HEK293 (cell line): ENCODE measurements at regions not wholly inside any gene's neighbourhood (a gene's known extent, or its start where the extent isn't known, plus 50 kb on each side); places are given as distances from the start of the nearest gene placed in this dataset.

Experiments used
- CTCF ChIA-PET: fragments of 350-600 bp; formaldehyde crosslinking; extraction: SDS; loops from one replicate; lab custom pipeline; 2021; ENCODE audit warnings: antibody characterized with exemption; lab: Yijun Ruan, JAX
- POLR2A ChIA-PET: fragments of 300-600 bp; formaldehyde crosslinking; extraction: SDS; loops from one replicate; lab custom pipeline; 2020; ENCODE audit warnings: antibody characterized with exemption, inconsistent platforms; lab: Yijun Ruan, JAX
- H3K27ac ChIP-seq: fragments of 200-500 bp; sonication (Bioruptor generic); 2 replicates; pipeline ENCODE4 v1.5.1; 2014; ENCODE audit warnings: low read depth, low read length, control low read depth, inconsistent platforms; ENCODE audit errors: extremely low read depth
- H3K36me3 ChIP-seq, 2 experiments: fragments of 200-500 bp in 1 of 2; sonication (Bioruptor generic) in 1 of 2; 1 replicate in 1 of 2; 2 replicates in 1 of 2; pipeline ENCODE4 v1.5.1; 2014 to 2017; ENCODE audit warnings: inconsistent platforms in 2 of 2, low read length in 2 of 2; ENCODE audit not compliant: control insufficient read depth in 2 of 2, insufficient read depth in 1 of 2
- H3K4me1 ChIP-seq: fragments of 200-500 bp; sonication (Bioruptor generic); 2 replicates; pipeline ENCODE4 v1.5.1; 2014; ENCODE audit warnings: mild to moderate bottlenecking, low read length, inconsistent platforms; ENCODE audit not compliant: control insufficient read depth, insufficient read depth
- H3K4me3 ChIP-seq: 2 replicates; pipeline ENCODE4 v1.5.1; 2011; ENCODE audit warnings: low read depth, mild to moderate bottlenecking, control low read depth, low read length, moderate library complexity
- H3K9me3 ChIP-seq: fragments of 200-500 bp; sonication (Bioruptor generic); 2 replicates; pipeline ENCODE4 v1.5.1; 2014; ENCODE audit warnings: low read depth, low read length, inconsistent platforms; ENCODE audit not compliant: control insufficient read depth, insufficient read depth
- GLI2 ChIP-seq: fragments of 450-650 bp; formaldehyde crosslinking; IDR thresholded peaks from 2 replicates; pipeline ENCODE4; 2017; ENCODE audit warnings: missing biosample characterization, missing genetic modification characterization, low read depth, borderline replicate concordance
- GLIS2 ChIP-seq: fragments of 450-650 bp; formaldehyde crosslinking; IDR thresholded peaks from 2 replicates; pipeline ENCODE4 v1.5.1; 2016; ENCODE audit warnings: missing biosample characterization, missing genetic modification characterization
- OVOL3 ChIP-seq: fragments of 450-650 bp; formaldehyde crosslinking; IDR thresholded peaks from 2 replicates; pipeline ENCODE4 v1.5.1; 2016; ENCODE audit warnings: missing biosample characterization, missing genetic modification characterization
- SALL2 ChIP-seq: fragments of 450-650 bp; formaldehyde crosslinking; IDR thresholded peaks from 2 replicates; pipeline ENCODE4 v1.5.0; 2017; ENCODE audit warnings: missing biosample characterization, mild to moderate bottlenecking, missing genetic modification characterization, borderline replicate concordance
- ZNF114 ChIP-seq: fragments of 450-650 bp; formaldehyde crosslinking; IDR thresholded peaks from 2 replicates; pipeline ENCODE4 v1.5.0; 2017; ENCODE audit warnings: missing biosample characterization, missing genetic modification characterization
- ZNF169 ChIP-seq: fragments of 450-650 bp; formaldehyde crosslinking; IDR thresholded peaks from 2 replicates; pipeline ENCODE4 v1.5.1; 2016; ENCODE audit warnings: missing biosample characterization, missing genetic modification characterization
- ZNF175 ChIP-seq: fragments of 450-650 bp; formaldehyde crosslinking; IDR thresholded peaks from 2 replicates; pipeline ENCODE4 v1.5.1; 2016; ENCODE audit warnings: missing biosample characterization, missing genetic modification characterization
- ZNF292 ChIP-seq: fragments of 450-650 bp; formaldehyde crosslinking; IDR thresholded peaks from 2 replicates; pipeline ENCODE4 v1.5.1; 2016; ENCODE audit warnings: low read depth, missing biosample characterization, missing genetic modification characterization, borderline replicate concordance
- ZNF404 ChIP-seq: fragments of 450-650 bp; formaldehyde crosslinking; IDR thresholded peaks from 2 replicates; pipeline ENCODE4 v1.5.1; 2017; ENCODE audit warnings: missing biosample characterization, missing genetic modification characterization
- ZNF530 ChIP-seq: fragments of 450-650 bp; formaldehyde crosslinking; IDR thresholded peaks from 2 replicates; pipeline ENCODE4 v1.5.1; 2016; ENCODE audit warnings: low read depth, missing biosample characterization, missing genetic modification characterization
- ZNF549 ChIP-seq: fragments of 450-650 bp; IDR thresholded peaks from 2 replicates; pipeline ENCODE4 v1.5.1; 2018; ENCODE audit warnings: missing biosample characterization, missing genetic modification characterization, mild to moderate bottlenecking, inconsistent platforms, moderate library complexity
- ZNF596 ChIP-seq: fragments of 450-650 bp; IDR thresholded peaks from 2 replicates; pipeline ENCODE4 v1.5.0; 2018; ENCODE audit warnings: missing biosample characterization, mild to moderate bottlenecking, missing genetic modification characterization, moderate library complexity
- ZNF658 ChIP-seq: fragments of 450-650 bp; formaldehyde crosslinking; IDR thresholded peaks from 2 replicates; pipeline ENCODE4; 2016; ENCODE audit warnings: missing biosample characterization, missing genetic modification characterization
- ZSCAN16 ChIP-seq: fragments of 450-650 bp; formaldehyde crosslinking; IDR thresholded peaks from 2 replicates; pipeline ENCODE4 v1.5.1; 2016; ENCODE audit warnings: missing biosample characterization, missing genetic modification characterization
- TF ChIP-seq, protein P1 (sequence below): fragments of 450-650 bp; formaldehyde crosslinking; IDR thresholded peaks from 2 replicates; pipeline ENCODE4 v1.5.1; 2016; ENCODE audit warnings: missing biosample characterization, missing genetic modification characterization
- TF ChIP-seq, protein P2 (sequence below): fragments of 450-650 bp; formaldehyde crosslinking; IDR thresholded peaks from 2 replicates; pipeline ENCODE4 v1.5.1; 2016; ENCODE audit warnings: missing biosample characterization, missing genetic modification characterization, low read depth
- TF ChIP-seq, protein P3 (sequence below): fragments of 450-650 bp; formaldehyde crosslinking; IDR thresholded peaks from 2 replicates; pipeline ENCODE4 v1.5.1; 2017; ENCODE audit warnings: missing biosample characterization, missing genetic modification characterization
- TF ChIP-seq, protein P4 (sequence below): fragments of 450-650 bp; formaldehyde crosslinking; IDR thresholded peaks from 2 replicates; pipeline ENCODE4; 2016; ENCODE audit warnings: missing biosample characterization, missing genetic modification characterization

DNA sequence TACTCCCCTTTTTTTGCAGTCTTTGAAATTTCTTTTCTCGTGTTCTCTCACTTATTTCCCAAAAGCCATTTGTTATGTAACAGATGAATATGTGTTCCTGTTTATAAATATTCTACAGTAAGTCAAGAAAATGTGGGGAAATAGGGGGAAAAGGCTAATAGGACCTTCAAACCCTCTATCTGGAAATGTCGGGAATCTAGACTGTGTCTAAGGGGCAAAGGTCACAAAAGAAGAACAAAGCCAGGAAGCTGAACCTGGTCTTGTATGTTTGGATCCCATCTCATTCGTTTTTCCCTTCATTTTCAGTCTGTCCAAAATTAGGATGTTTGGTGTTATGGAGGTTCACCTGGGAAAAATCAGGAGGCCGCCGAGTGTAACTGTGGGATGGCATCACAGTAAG is 490.3 kb downstream of the NR2F1-AS1 start (continued):
- TF ChIP-seq GLIS2 (no peak), ZNF658 (tag by site-specific recombination) (no peak), ZNF292 (tag by site-specific recombination) (no peak), SALL2 (no peak), ZNF114 (no peak), ZNF530 (no peak), ZNF169 (tag by site-specific recombination) (no peak), OVOL3 (tag by site-specific recombination) (no peak)
- TF ChIP-seq, protein P1, sequence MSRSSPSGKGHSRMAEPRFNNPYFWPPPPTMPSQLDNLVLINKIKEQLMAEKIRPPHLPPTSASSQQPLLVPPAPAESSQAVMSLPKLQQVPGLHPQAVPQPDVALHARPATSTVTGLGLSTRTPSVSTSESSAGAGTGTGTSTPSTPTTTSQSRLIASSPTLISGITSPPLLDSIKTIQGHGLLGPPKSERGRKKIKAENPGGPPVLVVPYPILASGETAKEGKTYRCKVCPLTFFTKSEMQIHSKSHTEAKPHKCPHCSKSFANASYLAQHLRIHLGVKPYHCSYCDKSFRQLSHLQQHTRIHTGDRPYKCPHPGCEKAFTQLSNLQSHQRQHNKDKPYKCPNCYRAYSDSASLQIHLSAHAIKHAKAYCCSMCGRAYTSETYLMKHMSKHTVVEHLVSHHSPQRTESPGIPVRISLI (tag by site-specific recombination): no peak
- TF ChIP-seq, protein P2, sequence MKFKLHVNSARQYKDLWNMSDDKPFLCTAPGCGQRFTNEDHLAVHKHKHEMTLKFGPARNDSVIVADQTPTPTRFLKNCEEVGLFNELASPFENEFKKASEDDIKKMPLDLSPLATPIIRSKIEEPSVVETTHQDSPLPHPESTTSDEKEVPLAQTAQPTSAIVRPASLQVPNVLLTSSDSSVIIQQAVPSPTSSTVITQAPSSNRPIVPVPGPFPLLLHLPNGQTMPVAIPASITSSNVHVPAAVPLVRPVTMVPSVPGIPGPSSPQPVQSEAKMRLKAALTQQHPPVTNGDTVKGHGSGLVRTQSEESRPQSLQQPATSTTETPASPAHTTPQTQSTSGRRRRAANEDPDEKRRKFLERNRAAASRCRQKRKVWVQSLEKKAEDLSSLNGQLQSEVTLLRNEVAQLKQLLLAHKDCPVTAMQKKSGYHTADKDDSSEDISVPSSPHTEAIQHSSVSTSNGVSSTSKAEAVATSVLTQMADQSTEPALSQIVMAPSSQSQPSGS (tag by site-specific recombination): no peak
- TF ChIP-seq, protein P3, sequence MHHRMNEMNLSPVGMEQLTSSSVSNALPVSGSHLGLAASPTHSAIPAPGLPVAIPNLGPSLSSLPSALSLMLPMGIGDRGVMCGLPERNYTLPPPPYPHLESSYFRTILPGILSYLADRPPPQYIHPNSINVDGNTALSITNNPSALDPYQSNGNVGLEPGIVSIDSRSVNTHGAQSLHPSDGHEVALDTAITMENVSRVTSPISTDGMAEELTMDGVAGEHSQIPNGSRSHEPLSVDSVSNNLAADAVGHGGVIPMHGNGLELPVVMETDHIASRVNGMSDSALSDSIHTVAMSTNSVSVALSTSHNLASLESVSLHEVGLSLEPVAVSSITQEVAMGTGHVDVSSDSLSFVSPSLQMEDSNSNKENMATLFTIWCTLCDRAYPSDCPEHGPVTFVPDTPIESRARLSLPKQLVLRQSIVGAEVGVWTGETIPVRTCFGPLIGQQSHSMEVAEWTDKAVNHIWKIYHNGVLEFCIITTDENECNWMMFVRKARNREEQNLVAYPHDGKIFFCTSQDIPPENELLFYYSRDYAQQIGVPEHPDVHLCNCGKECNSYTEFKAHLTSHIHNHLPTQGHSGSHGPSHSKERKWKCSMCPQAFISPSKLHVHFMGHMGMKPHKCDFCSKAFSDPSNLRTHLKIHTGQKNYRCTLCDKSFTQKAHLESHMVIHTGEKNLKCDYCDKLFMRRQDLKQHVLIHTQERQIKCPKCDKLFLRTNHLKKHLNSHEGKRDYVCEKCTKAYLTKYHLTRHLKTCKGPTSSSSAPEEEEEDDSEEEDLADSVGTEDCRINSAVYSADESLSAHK (tag by site-specific recombination): no peak

DNA sequence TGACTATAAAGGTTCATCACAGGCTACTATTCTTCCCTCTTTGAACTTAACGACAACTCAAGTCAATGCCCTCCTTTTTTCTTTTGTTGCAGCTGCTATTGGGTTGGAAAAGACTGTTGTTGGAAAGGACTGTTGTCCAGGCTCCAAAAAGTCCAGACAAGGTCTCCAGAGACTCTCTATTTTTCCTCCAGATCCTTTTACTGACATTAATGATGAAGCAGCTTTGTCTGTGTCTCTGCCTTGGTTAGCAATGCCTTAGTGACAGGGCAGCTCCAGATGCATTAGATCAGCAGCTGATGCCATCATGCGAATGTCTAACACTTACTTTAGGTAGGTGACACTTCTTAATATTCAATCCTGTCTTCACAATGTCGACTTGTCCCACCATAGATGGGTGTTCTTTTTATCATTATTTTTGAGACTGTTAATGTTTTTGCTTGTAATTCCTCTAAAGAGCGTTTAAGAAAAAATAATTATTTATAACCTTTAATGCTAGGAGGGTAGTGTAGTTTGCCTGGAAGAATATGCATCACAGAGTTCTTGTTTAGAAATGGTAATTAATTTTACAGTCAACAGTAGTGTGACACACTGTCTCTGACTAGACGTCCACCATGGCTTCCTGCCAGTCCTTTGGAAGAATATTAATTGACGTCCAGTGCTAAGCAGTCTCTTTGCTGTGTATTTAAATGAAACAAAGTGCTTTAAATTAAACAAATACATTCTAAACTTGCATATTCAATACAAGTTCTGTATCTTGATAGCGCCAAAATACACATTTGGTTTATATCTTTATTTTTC is 492.2 kb downstream of the NR2F1-AS1 start:
- CTCF ChIA-PET: interaction anchor here (0.7 kb wide), 1 partner anchor 98 kb away, joined by 3 read pairs; no protein-coding TSS in a partner anchor
- POLR2A ChIA-PET: no interaction called here
- TF ChIP-seq GLI2 (tag by site-specific recombination): no peak
- no peak for TF ChIP-seq ZNF596 (tag by site-specific recombination)
- no peak for TF ChIP-seq ZSCAN16 (tag by site-specific recombination)
- TF ChIP-seq, protein P4, sequence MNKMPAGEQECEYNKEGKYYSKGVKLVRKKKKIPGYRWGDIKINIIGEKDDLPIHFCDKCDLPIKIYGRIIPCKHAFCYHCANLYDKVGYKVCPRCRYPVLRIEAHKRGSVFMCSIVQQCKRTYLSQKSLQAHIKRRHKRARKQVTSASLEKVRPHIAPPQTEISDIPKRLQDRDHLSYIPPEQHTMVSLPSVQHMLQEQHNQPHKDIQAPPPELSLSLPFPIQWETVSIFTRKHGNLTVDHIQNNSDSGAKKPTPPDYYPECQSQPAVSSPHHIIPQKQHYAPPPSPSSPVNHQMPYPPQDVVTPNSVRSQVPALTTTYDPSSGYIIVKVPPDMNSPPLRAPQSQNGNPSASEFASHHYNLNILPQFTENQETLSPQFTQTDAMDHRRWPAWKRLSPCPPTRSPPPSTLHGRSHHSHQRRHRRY (tag by site-specific recombination): no peak
- TF ChIP-seq ZNF404 (tag by site-specific recombination): no peak
- TF ChIP-seq ZNF549: peak; percentile 45; the same call in 1 of the 2 replicates
- no peak for TF ChIP-seq ZNF169 (tag by site-specific recombination)
- TF ChIP-seq ZNF175 (tag by site-specific recombination): no peak

More for the DNA sequence above, 492.2 kb downstream of the NR2F1-AS1 start:
- Histone ChIP-seq H3K27ac (no peak overlapping the region), H3K9me3 (no peaks in the 10 kb centered on the region), H3K4me1 (no peaks in the 10 kb centered on the region), H3K36me3 (no peaks in the 10 kb centered on the region), H3K4me3 (no peak overlapping the region)
